ENCODE measurements at regions not wholly inside any gene's neighbourhood (a gene's known extent, or its start where the extent isn't known, plus 50 kb on each side); places are given as distances from the start of the nearest gene placed in this dataset.

GRCh38 chr12:47561746-47562145, 144.1 kb downstream of the RPAP3 start:
- no peak for TF ChIP-seq POLR2AphosphoS5 (IDR thresholded peaks at IDR 0.05; ENCODE audit: low read depth)
- TF ChIP-seq, protein P1, sequence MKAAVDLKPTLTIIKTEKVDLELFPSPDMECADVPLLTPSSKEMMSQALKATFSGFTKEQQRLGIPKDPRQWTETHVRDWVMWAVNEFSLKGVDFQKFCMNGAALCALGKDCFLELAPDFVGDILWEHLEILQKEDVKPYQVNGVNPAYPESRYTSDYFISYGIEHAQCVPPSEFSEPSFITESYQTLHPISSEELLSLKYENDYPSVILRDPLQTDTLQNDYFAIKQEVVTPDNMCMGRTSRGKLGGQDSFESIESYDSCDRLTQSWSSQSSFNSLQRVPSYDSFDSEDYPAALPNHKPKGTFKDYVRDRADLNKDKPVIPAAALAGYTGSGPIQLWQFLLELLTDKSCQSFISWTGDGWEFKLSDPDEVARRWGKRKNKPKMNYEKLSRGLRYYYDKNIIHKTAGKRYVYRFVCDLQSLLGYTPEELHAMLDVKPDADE (IDR thresholded peaks at IDR 0.05), result no peak
- TF ChIP-seq, protein P2, sequence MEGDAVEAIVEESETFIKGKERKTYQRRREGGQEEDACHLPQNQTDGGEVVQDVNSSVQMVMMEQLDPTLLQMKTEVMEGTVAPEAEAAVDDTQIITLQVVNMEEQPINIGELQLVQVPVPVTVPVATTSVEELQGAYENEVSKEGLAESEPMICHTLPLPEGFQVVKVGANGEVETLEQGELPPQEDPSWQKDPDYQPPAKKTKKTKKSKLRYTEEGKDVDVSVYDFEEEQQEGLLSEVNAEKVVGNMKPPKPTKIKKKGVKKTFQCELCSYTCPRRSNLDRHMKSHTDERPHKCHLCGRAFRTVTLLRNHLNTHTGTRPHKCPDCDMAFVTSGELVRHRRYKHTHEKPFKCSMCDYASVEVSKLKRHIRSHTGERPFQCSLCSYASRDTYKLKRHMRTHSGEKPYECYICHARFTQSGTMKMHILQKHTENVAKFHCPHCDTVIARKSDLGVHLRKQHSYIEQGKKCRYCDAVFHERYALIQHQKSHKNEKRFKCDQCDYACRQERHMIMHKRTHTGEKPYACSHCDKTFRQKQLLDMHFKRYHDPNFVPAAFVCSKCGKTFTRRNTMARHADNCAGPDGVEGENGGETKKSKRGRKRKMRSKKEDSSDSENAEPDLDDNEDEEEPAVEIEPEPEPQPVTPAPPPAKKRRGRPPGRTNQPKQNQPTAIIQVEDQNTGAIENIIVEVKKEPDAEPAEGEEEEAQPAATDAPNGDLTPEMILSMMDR (conservative IDR thresholded peaks at IDR 0.05; ENCODE audit: low read depth in 2 of 2), result no peak
- no peak for TF ChIP-seq EZH2 (IDR thresholded peaks at IDR 0.05; ENCODE audit: low read depth, unreplicated experiment)
- TF ChIP-seq, protein P3, sequence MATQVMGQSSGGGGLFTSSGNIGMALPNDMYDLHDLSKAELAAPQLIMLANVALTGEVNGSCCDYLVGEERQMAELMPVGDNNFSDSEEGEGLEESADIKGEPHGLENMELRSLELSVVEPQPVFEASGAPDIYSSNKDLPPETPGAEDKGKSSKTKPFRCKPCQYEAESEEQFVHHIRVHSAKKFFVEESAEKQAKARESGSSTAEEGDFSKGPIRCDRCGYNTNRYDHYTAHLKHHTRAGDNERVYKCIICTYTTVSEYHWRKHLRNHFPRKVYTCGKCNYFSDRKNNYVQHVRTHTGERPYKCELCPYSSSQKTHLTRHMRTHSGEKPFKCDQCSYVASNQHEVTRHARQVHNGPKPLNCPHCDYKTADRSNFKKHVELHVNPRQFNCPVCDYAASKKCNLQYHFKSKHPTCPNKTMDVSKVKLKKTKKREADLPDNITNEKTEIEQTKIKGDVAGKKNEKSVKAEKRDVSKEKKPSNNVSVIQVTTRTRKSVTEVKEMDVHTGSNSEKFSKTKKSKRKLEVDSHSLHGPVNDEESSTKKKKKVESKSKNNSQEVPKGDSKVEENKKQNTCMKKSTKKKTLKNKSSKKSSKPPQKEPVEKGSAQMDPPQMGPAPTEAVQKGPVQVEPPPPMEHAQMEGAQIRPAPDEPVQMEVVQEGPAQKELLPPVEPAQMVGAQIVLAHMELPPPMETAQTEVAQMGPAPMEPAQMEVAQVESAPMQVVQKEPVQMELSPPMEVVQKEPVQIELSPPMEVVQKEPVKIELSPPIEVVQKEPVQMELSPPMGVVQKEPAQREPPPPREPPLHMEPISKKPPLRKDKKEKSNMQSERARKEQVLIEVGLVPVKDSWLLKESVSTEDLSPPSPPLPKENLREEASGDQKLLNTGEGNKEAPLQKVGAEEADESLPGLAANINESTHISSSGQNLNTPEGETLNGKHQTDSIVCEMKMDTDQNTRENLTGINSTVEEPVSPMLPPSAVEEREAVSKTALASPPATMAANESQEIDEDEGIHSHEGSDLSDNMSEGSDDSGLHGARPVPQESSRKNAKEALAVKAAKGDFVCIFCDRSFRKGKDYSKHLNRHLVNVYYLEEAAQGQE (IDR thresholded peaks at IDR 0.05; ENCODE audit: unreplicated experiment), result no peak
- TF ChIP-seq EZH2phosphoT487 (IDR thresholded peaks at IDR 0.05; ENCODE audit: unreplicated experiment), result no peak
- TF ChIP-seq CREB1 (CRISPR knock-in tag; IDR thresholded peaks at IDR 0.05; ENCODE audit: low read depth), result no peak
- no peak for TF ChIP-seq ZNF114 (CRISPR knock-in tag; IDR thresholded peaks at IDR 0.05)
- no peak for TF ChIP-seq JUNB (IDR thresholded peaks at IDR 0.05; ENCODE audit: unreplicated experiment)
- no peak for TF ChIP-seq NANOG (IDR thresholded peaks at IDR 0.05; ENCODE audit: borderline replicate concordance)

All from GM23338 (cell line).